ENCODE measurements at regions not wholly inside any gene's neighbourhood (a gene's known extent, or its start where the extent isn't known, plus 50 kb on each side); places are given as distances from the start of the nearest gene placed in this dataset.

DNA sequence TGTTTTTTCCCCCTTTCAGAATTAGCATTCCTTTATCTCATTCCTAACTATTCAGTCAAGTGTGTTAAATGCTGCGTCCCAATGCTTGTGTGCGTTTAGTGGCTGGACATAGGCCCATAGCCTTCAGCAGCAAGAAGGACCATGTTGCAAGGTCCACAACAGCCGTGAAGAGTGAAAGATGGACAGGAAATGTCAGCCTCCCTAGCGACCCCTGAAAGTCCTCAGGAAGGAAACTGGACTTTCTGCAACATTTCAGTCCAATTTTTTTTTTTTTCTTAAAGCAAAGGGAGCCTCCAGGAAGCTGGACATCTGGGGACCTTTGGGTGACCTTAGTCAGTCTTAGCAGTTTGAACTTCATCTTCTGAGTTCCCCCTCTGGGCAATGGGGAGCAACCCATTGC is 550.7 kb upstream of the MGMT start:
- no peak for TF ChIP-seq POLR2A (IDR thresholded peaks at IDR 0.05; ENCODE audit: low read depth, low read length)
- no peak for TF ChIP-seq TAF1 (IDR thresholded peaks at IDR 0.05; ENCODE audit: low read depth, low read length)
- no peak for TF ChIP-seq POLR2AphosphoS5 (IDR thresholded peaks at IDR 0.05; ENCODE audit: low read depth, low read length)
- TF ChIP-seq SPI1 (IDR thresholded peaks at IDR 0.05; ENCODE audit: low read depth, low read length) = no peak
- TF ChIP-seq POU2F2 (IDR thresholded peaks at IDR 0.05; ENCODE audit: low read depth, low read length) = no peak

All from GM12891 (cell line).